Common myeloid progenitor, CD34-positive (primary cell): ENCODE measurements at regions not wholly inside any gene's neighbourhood (a gene's known extent, or its start where the extent isn't known, plus 50 kb on each side); places are given as distances from the start of the nearest gene placed in this dataset.

Experiments used
- CTCF ChIA-PET: fragments of 350-600 bp; sonication (Branson Sonifier 250); formaldehyde crosslinking; loops from one replicate; lab custom pipeline; 2021; ENCODE audit warnings: antibody characterized with exemption; lab: Charles Lee
- POLR2A ChIA-PET: fragments of 350-600 bp; sonication (Branson Sonifier 250); formaldehyde crosslinking; loops from one replicate; lab custom pipeline; 2021; ENCODE audit warnings: antibody characterized with exemption; lab: Charles Lee
- DNase-seq, 3 donors: peaks; one replicate each; pipeline versions ENCODE4 v3.0.0 to v3.0.0-alpha.2; 2013
- H3K27ac ChIP-seq, 2 experiments: 1 replicate in 1 of 2; 2 replicates in 1 of 2; pipeline ENCODE4 v1.7.0; 2013; ENCODE audit warnings: inconsistent platforms in 2 of 2, low read length in 2 of 2, mild to moderate bottlenecking in 2 of 2, low read depth in 1 of 2, moderate library complexity in 1 of 2; ENCODE audit not compliant: severe bottlenecking in 2 of 2, insufficient read depth in 1 of 2, poor library complexity in 1 of 2
- H3K27me3 ChIP-seq, 5 experiments: replicated peaks in 2 of 5; 1 replicate in 3 of 5; 2 replicates in 2 of 5; pipeline versions ENCODE4 v1.6.1 to v1.7.0; 2013; ENCODE audit warnings: low read length in 4 of 5, mild to moderate bottlenecking in 2 of 5, moderate library complexity in 2 of 5, inconsistent platforms in 1 of 5; ENCODE audit not compliant: insufficient read depth in 5 of 5, control insufficient read depth in 4 of 5
- H3K36me3 ChIP-seq, 4 experiments: 1 replicate in 2 of 4; 2 replicates in 2 of 4; pipeline versions ENCODE4 v1.6.1 to v1.7.0; 2013; ENCODE audit warnings: low read length in 3 of 4, control low read depth in 1 of 4, mild to moderate bottlenecking in 1 of 4; ENCODE audit not compliant: control insufficient read depth in 4 of 4, insufficient read depth in 4 of 4
- H3K4me1 ChIP-seq, 4 experiments: 1 replicate in 3 of 4; 2 replicates in 1 of 4; pipeline versions ENCODE4 v1.6.1 to v1.7.1; 2013; ENCODE audit warnings: low read length in 3 of 4, mild to moderate bottlenecking in 3 of 4, control low read depth in 1 of 4, inconsistent platforms in 1 of 4, moderate library complexity in 1 of 4; ENCODE audit not compliant: control insufficient read depth in 4 of 4, insufficient read depth in 4 of 4; ENCODE audit errors: control extremely low read depth in 1 of 4
- H3K4me3 ChIP-seq, 7 experiments: 1 replicate in 4 of 7; 2 replicates in 3 of 7; pipeline versions ENCODE4 v1.5.1 to v1.7.0; 2013; ENCODE audit warnings: mild to moderate bottlenecking in 7 of 7, low read length in 6 of 7, moderate library complexity in 6 of 7, inconsistent platforms in 2 of 7, low read depth in 2 of 7, control low read depth in 1 of 7; ENCODE audit not compliant: insufficient read depth in 4 of 7, control insufficient read depth in 1 of 7; ENCODE audit errors: extremely low read depth in 1 of 7
- H3K9me3 ChIP-seq, 5 experiments: 1 replicate in 4 of 5; 2 replicates in 1 of 5; pipeline versions ENCODE4 v1.6.1 to v1.7.1; 2013; ENCODE audit warnings: low read length in 4 of 5, mild to moderate bottlenecking in 2 of 5, inconsistent platforms in 1 of 5, low read depth in 1 of 5, moderate library complexity in 1 of 5; ENCODE audit not compliant: control insufficient read depth in 4 of 5, insufficient read depth in 2 of 5; ENCODE audit errors: control extremely low read depth in 1 of 5
- WGBS: methylation state at CpG from one replicate; pipeline ENCODE4 v1.1.5; 2013; ENCODE audit not compliant: insufficient coverage; 5-methylcytosine and 5-hydroxymethylcytosine counted together

GRCh38 chr3:54062546-54062945, 59.8 kb upstream of the CACNA2D3 start:
- 90% methylated on average over 3 of the region's 3 CpGs for WGBS
- peaks cover 0 to 3% (median 0%) of the 10 kb centered on the region in 5 experiments for H3K27me3 ChIP-seq
- no peaks in the 10 kb centered on the region for H3K9me3 ChIP-seq
- ChIA-PET CTCF (interaction anchor here (1.2 kb wide), 1 partner anchor 13 kb away, joined by 3 read pairs; no protein-coding TSS in a partner anchor), POLR2A (no interaction called here)
- H3K27ac ChIP-seq = no peak overlapping the region
- no peak for DNase-seq
- no peaks in the 10 kb centered on the region for H3K36me3 ChIP-seq
- H3K4me3 ChIP-seq = no peak overlapping the region
- no peaks in the 10 kb centered on the region for H3K4me1 ChIP-seq

GRCh38 chr3:54056521-54056920, 65.8 kb upstream of the CACNA2D3 start:
- H3K4me1 ChIP-seq = no peaks in the 10 kb centered on the region
- WGBS = 100% methylated on average over 1 of the region's 2 CpGs
- no peak for DNase-seq
- no peaks in the 10 kb centered on the region for H3K36me3 ChIP-seq
- ChIA-PET POLR2A (no interaction called here), CTCF (interaction anchor here (1.2 kb wide), 1 partner anchor 92 kb away, joined by 3 read pairs; no protein-coding TSS in a partner anchor)
- no peak overlapping the region for H3K27ac ChIP-seq
- no peak overlapping the region for H3K4me3 ChIP-seq
- no peaks in the 10 kb centered on the region for H3K9me3 ChIP-seq
- no peaks in the 10 kb centered on the region for H3K27me3 ChIP-seq

- 95% methylated on average over 4 of the region's 4 CpGs for WGBS
- H3K27ac ChIP-seq = no peak overlapping the region
- ChIA-PET CTCF (no interaction called here), POLR2A (no interaction called here)
- no peaks in the 10 kb centered on the region for H3K4me1 ChIP-seq
- no peaks in the 10 kb centered on the region for H3K9me3 ChIP-seq
- no peak overlapping the region for H3K4me3 ChIP-seq
- H3K27me3 ChIP-seq = no peaks in the 10 kb centered on the region
- no peak for DNase-seq
- H3K36me3 ChIP-seq = no peaks in the 10 kb centered on the region
These were observed 68.5 kb upstream of the CACNA2D3 start for GRCh38 chr3:54053882-54054281.

- Histone ChIP-seq H3K27me3 (no peaks in the 10 kb centered on the region), H3K4me1 (no peaks in the 10 kb centered on the region), H3K4me3 (no peak overlapping the region), H3K9me3 (no peaks in the 10 kb centered on the region), H3K27ac (no peak overlapping the region), H3K36me3 (no peaks in the 10 kb centered on the region)
- ChIA-PET POLR2A (no interaction called here), CTCF (no interaction called here)
- 74% methylated on average over 4 of the region's 5 CpGs for WGBS
- no peak for DNase-seq
These were observed 69.1 kb upstream of the CACNA2D3 start for GRCh38 chr3:54053211-54053610.

GRCh38 chr3:54047568-54047967, 74.8 kb upstream of the CACNA2D3 start:
- H3K4me1 ChIP-seq = no peaks in the 10 kb centered on the region
- H3K4me3 ChIP-seq = no peak overlapping the region
- no peaks in the 10 kb centered on the region for H3K36me3 ChIP-seq
- H3K27ac ChIP-seq = no peak overlapping the region
- WGBS = 83% methylated on average over 1 of the region's 5 CpGs
- peaks cover 0 to 4% (median 0%) of the 10 kb centered on the region in 5 experiments for H3K27me3 ChIP-seq
- DNase-seq = no peak
- H3K9me3 ChIP-seq = no peaks in the 10 kb centered on the region
- ChIA-PET POLR2A (no interaction called here), CTCF (no interaction called here)

- Histone ChIP-seq H3K27me3 (peaks cover 0 to 4% (median 0%) of the 10 kb centered on the region in 5 experiments), H3K4me3 (no peak overlapping the region), H3K9me3 (no peaks in the 10 kb centered on the region), H3K36me3 (no peaks in the 10 kb centered on the region), H3K27ac (no peak overlapping the region), H3K4me1 (no peaks in the 10 kb centered on the region)
- DNase-seq = no peak
- ChIA-PET POLR2A (no interaction called here), CTCF (no interaction called here)
These were observed 75.6 kb upstream of the CACNA2D3 start for GRCh38 chr3:54046641-54047214.

GRCh38 chr3:54045061-54045815, 77.1 kb upstream of the CACNA2D3 start:
- Histone ChIP-seq H3K27me3 (peaks cover 0 to 4% (median 0%) of the 10 kb centered on the region in 5 experiments), H3K36me3 (no peaks in the 10 kb centered on the region), H3K27ac (no peak overlapping the region), H3K4me1 (no peaks in the 10 kb centered on the region), H3K9me3 (no peaks in the 10 kb centered on the region), H3K4me3 (no peak overlapping the region)
- CTCF ChIA-PET = no interaction called here
- no peak for DNase-seq
- POLR2A ChIA-PET = no interaction called here
- 100% methylated on average over 2 of the region's 3 CpGs for WGBS
